PFSK-1 (cell line): ENCODE measurements at regions not wholly inside any gene's neighbourhood (a gene's known extent, or its start where the extent isn't known, plus 50 kb on each side); places are given as distances from the start of the nearest gene placed in this dataset.

Experiments used
- FOXP2 ChIP-seq: optimal IDR thresholded peaks from 2 replicates; pipeline ENCODE3; 2011; ENCODE audit warnings: borderline replicate concordance, control low read depth, inconsistent platforms; ENCODE audit not compliant: insufficient read depth; ENCODE audit errors: extremely low read length, extremely low read depth
- POLR2AphosphoS5 ChIP-seq: IDR thresholded peaks from 2 replicates; pipeline ENCODE4 v1.6.1; 2012; ENCODE audit warnings: low read depth, mild to moderate bottlenecking, control low read depth, low read length, moderate library complexity
- REST ChIP-seq, 2 experiments: IDR thresholded peaks; 2 replicates each; pipeline versions ENCODE4 v1.6.1 to v1.8.0; 2011 to 2012; ENCODE audit warnings: low read depth in 2 of 2, low read length in 2 of 2, control low read depth in 1 of 2, inconsistent platforms in 1 of 2, mild to moderate bottlenecking in 1 of 2, moderate library complexity in 1 of 2; ENCODE audit not compliant: insufficient read depth in 1 of 2
- SIN3A ChIP-seq: IDR thresholded peaks from 2 replicates; pipeline ENCODE4 v1.6.1; 2012; ENCODE audit warnings: mild to moderate bottlenecking, low read length, moderate library complexity, borderline replicate concordance; ENCODE audit not compliant: insufficient read depth
- TAF1 ChIP-seq: IDR thresholded peaks from 2 replicates; pipeline ENCODE4 v1.6.1; 2012; ENCODE audit warnings: low read length, control low read depth, borderline replicate concordance; ENCODE audit not compliant: insufficient read depth

GRCh38 chr14:54253195-54253947, 143.4 kb upstream of the CDKN3 start:
- TF ChIP-seq FOXP2, result no peak
- no peak for TF ChIP-seq SIN3A
- no peak for TF ChIP-seq TAF1
- TF ChIP-seq REST (IDR thresholded peaks at IDR 0.05; ENCODE audit: insufficient read depth in 1 of 2, low read depth in 2 of 2, low read length in 2 of 2), result no peak
- no peak for TF ChIP-seq POLR2AphosphoS5

- no peak for TF ChIP-seq TAF1
- TF ChIP-seq FOXP2, result no peak
- TF ChIP-seq POLR2AphosphoS5, result no peak
- TF ChIP-seq REST (IDR thresholded peaks at IDR 0.05; ENCODE audit: insufficient read depth in 1 of 2, low read depth in 2 of 2, low read length in 2 of 2), result no peak
- TF ChIP-seq SIN3A, result no peak
These were observed 140.7 kb upstream of the CDKN3 start for GRCh38 chr14:54256156-54256555.

- TF ChIP-seq FOXP2 (no peak), TAF1 (no peak), POLR2AphosphoS5 (no peak)
These were observed 139.4 kb upstream of the CDKN3 start for GRCh38 chr14:54257424-54257823.

GRCh38 chr14:54258382-54258781, 138.4 kb upstream of the CDKN3 start:
- TF ChIP-seq FOXP2, result no peak
- no peak for TF ChIP-seq POLR2AphosphoS5
- no peak for TF ChIP-seq SIN3A
- TF ChIP-seq TAF1, result no peak
- TF ChIP-seq REST (IDR thresholded peaks at IDR 0.05; ENCODE audit: insufficient read depth in 1 of 2, low read depth in 2 of 2, low read length in 2 of 2), result no peak

- TF ChIP-seq POLR2AphosphoS5 (no peak), TAF1 (no peak), REST (IDR thresholded peaks at IDR 0.05; ENCODE audit: insufficient read depth in 1 of 2, low read depth in 2 of 2, low read length in 2 of 2) (no peak), FOXP2 (no peak), SIN3A (no peak)
These were observed 137.0 kb upstream of the CDKN3 start for GRCh38 chr14:54259821-54260220.
